NOMO-1 (cell line): ENCODE measurements at regions not wholly inside any gene's neighbourhood (a gene's known extent, or its start where the extent isn't known, plus 50 kb on each side); places are given as distances from the start of the nearest gene placed in this dataset.

Source experiments
- DNase-seq, 2 experiments: peaks; one replicate each; lab custom pipeline; 2025; ENCODE audit not compliant: unreplicated experiment in 2 of 2; lab: John Stamatoyannopoulos, UW

DNA sequence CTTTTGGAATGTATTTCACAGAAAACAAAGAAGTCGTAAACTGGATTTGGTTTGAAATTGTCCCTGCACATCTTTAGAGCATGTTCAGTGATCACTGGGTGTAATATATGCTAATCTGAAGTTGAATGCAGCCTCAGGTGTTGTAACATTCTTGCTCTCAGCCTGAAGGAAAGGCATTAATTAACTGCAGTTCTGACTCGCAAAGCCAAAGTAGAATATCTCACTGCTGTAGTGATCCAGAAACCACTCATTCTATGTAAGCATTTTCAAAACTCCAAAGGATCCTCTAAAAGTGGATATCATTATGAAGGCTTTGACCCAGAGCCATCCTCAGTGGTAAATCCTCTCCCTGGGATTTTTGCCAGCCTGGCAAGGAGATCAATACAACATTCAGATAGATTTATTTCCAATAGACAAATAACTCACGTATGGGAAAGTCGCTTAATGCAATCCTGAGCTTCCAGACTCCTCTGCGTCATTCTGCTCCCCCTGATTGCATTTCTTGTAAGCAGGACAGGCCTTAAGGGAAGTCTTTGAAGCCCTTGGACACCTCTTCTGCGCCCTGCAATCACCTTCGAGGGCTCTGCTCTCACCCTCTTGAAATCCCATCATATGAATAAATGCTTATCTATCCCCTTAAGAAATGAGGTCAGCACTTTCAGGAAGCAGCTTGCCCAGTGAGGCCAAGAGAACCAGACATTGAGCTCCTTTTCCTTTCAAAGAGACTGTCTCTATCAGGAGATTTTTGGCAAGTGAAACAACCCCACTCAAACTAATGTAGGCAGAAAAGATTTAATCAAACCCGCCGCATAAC, 301.7 kb upstream of the NBEA start:
- DNase-seq: no peak

DNA sequence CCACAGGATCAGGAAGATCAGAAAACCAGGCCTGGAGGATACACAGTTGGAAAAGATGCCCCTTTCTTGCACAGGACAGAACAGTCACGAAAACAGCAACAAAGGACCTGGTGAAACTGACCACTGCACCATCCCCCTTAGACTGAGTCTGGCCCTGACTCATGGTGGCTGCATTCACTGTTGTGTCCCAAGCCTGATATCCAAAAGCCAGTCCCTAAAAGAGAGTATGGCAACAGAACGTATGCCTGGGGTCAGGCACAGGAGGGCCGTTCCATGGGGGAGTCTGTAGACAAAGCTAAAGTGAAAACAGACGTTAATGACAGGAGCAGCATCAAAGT, 301.1 kb upstream of the NBEA start:
- no peak for DNase-seq

GRCh38 chr13:34647379-34648150, 294.5 kb upstream of the NBEA start:
- no peak for DNase-seq

GRCh38 chr13:34654203-34654602, 287.9 kb upstream of the NBEA start:
- DNase-seq: no peak

- DNase-seq: no peak
These were observed 287.4 kb upstream of the NBEA start for GRCh38 chr13:34654647-34655046.

- DNase-seq: no peak
These were observed 286.5 kb upstream of the NBEA start for GRCh38 chr13:34655554-34655953.

DNA sequence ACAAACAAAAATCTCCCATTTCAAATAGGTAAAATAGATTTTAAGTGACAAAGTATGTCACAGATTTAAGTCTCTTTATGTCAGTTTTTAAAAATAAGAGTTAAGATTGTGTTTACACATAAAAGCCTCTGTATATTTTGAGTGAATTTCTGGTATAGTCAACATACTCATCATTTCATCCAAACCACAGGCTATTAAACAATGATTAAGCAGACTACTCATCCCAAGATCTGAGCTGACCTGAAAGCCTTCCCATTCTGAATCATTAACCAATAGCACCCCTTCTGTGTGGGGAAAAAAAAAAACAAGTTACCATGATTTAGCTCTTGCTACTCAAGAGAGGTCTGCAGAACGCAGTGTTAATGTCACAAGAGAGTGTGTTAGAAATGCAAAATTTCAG, 284.4 kb upstream of the NBEA start:
- no peak for DNase-seq

GRCh38 chr13:34667286-34668218, 274.5 kb upstream of the NBEA start:
- DNase-seq: no peak

GRCh38 chr13:34671137-34671536, 270.9 kb upstream of the NBEA start:
- no peak for DNase-seq

GRCh38 chr13:34672631-34673030, 269.4 kb upstream of the NBEA start:
- no peak for DNase-seq

GRCh38 chr13:34675626-34676025, 266.4 kb upstream of the NBEA start:
- no peak for DNase-seq

DNA sequence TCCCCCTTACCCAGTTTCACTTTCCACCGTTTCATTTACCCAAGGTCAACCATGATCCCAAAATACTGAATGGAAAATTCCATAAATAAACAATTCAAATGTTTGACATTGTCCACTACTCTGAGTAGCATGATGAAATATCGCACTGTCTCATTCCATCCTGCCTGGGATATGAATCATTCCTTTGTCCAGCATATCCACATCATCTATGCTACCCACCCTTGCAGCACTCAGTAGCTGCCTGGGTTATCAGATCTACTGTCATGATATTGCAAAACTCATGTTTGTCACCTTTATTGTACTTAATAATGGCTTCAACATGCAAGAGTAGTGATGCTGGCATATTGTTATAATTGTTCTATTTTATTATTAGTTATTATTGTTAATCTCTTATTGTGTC, 263.9 kb upstream of the NBEA start:
- no peak for DNase-seq

DNA sequence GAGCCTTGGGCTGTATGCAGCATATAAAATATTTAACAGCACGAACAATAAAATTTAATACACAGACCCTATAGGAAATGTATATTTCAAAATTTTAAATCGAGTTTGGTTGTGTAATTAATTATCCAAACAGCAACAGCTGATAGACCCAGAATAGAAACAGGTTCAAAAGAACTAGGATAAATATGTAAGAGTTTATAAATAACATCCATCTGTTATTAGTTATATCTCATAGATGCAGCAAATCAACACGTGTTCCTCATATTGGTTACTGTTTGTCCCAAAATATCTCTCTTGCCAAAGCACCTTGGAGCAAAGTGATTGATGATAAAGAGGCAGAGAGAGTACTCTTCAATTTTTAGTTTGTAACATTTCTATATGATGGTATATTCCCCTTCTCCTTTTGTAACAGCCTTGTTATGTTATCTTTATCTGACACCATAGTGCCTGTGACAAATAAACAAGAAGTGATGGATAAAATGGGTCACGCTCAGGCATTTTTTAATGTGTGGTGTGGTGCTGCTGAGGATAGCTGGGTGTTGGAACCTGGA, 260.6 kb upstream of the NBEA start:
- no peak for DNase-seq

- DNase-seq: no peak
These were observed 247.0 kb upstream of the NBEA start for GRCh38 chr13:34695063-34695462.

DNA sequence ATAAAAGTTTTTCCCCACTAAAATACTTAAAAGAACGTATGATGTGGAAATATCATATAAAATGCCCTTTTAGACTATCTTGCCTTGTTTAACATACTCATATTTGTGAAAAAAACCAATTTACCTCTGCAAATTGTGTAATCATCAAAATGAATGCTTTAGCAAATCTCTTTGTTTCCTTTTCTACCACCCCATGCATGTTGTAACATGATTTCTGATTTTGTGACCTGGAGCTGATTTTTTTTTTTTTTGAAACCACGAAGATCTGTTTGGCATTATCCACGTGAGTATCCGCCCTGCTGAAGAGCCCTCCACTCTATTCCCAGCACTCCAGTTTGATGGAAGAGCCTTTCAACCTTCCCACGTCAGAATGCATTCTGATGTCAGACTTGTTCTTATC, 245.8 kb upstream of the NBEA start:
- no peak for DNase-seq

GRCh38 chr13:34696741-34697140, 245.3 kb upstream of the NBEA start:
- DNase-seq: no peak

DNA sequence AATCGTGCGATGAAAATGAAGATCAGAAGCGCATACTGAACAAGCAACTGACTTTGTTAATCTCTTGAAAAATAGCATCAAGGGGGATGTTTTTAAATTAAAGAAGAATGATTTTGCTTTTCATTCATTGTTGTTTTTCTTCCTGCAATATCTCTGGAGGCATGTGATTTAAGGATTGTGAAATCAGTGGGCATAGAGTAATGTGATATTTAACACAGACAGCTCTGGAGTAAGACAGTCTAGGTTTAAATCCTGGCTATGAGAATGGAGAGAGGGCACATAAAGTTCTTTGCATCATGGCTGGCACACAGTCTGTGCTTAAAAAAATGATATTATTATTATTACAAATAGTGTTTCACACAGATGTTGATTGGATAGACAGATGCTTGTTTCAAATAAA, 243.1 kb upstream of the NBEA start:
- DNase-seq: no peak

DNA sequence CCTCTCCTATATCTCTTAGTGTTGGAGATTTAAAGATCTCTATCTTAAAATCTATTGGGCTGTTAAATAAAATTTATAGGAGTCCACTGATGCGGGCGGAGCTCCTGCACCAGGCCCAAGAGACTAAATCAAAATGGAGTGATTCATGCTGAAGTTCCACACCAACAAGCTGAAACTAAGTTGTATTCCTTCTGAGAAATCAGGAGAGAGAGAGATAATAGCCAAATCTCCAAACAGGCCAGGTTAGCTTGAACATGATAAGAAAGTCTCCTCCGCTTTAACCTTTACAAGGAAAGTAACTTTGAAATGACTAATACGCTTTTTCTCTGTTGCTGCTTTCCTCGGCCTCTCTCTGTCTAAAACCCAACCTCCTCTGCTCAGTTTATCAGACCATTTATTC, 241.9 kb upstream of the NBEA start:
- DNase-seq: no peak

DNA sequence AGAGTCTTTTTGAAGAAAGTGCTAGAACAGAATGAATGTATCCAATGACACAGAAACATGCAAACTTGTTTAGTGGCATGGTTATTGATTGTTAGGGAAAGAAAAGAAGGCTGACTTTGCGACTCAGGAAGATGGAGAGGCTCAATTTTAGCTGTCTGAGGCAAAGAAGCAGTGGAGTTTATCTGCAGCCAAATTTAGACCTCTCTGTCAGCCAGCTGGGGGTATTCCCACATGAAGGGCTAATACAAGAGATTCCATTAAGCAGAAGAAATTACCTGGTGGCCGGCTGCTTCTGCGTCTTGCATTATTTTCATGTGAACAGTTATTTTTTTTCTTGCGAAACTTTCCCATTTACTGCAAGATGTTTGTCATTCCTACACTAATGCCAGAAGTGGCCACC, 240.2 kb upstream of the NBEA start:
- no peak for DNase-seq

GRCh38 chr13:34708566-34709313, 233.3 kb upstream of the NBEA start:
- no peak for DNase-seq
